Mesenchymal stem cell (in vitro differentiated cells and primary cell): ENCODE measurements at regions not wholly inside any gene's neighbourhood (a gene's known extent, or its start where the extent isn't known, plus 50 kb on each side); places are given as distances from the start of the nearest gene placed in this dataset.

Experiments used
- DNase-seq: peaks from one replicate; pipeline ENCODE4 v3.0.0-alpha.2; 2013
- H2AFZ ChIP-seq: one replicate; pipeline ENCODE4 v1.6.1; 2013; ENCODE audit warnings: low read depth, mild to moderate bottlenecking, control low read depth, inconsistent platforms, low read length, moderate library complexity
- H2AK5ac ChIP-seq: 2 replicates; pipeline ENCODE4 v1.6.1; 2013; ENCODE audit warnings: low read length, moderate library complexity, mild to moderate bottlenecking, inconsistent platforms; ENCODE audit not compliant: severe bottlenecking
- H2BK120ac ChIP-seq: one replicate; pipeline ENCODE4 v1.6.1; 2013; ENCODE audit warnings: low read depth, mild to moderate bottlenecking, inconsistent platforms, low read length, moderate library complexity
- H2BK12ac ChIP-seq, 2 experiments: one replicate each; pipeline ENCODE4 v1.6.1; 2013; ENCODE audit warnings: inconsistent platforms in 2 of 2, low read length in 2 of 2, mild to moderate bottlenecking in 2 of 2, moderate library complexity in 2 of 2, control low read depth in 1 of 2
- H2BK15ac ChIP-seq: one replicate; pipeline ENCODE4 v1.6.1; 2013; ENCODE audit warnings: mild to moderate bottlenecking, low read depth, inconsistent platforms; ENCODE audit not compliant: poor library complexity, severe bottlenecking
- H2BK5ac ChIP-seq: 2 replicates; pipeline ENCODE4 v1.6.1; 2013; ENCODE audit warnings: low read depth, mild to moderate bottlenecking, low read length, control low read depth, inconsistent platforms; ENCODE audit not compliant: poor library complexity, severe bottlenecking
- H3K14ac ChIP-seq, 2 experiments: one replicate each; pipeline ENCODE4 v1.6.1; 2013; ENCODE audit warnings: inconsistent platforms in 2 of 2, low read length in 2 of 2, control low read depth in 1 of 2, mild to moderate bottlenecking in 1 of 2, moderate library complexity in 1 of 2
- H3K18ac ChIP-seq, 2 experiments: one replicate each; pipeline ENCODE4 v1.6.1; 2013; ENCODE audit warnings: inconsistent platforms in 2 of 2, low read length in 2 of 2, control low read depth in 1 of 2, low read depth in 1 of 2, mild to moderate bottlenecking in 1 of 2
- H3K23ac ChIP-seq, 2 experiments: one replicate each; pipeline ENCODE4 v1.6.1; 2013; ENCODE audit warnings: inconsistent platforms in 2 of 2, low read length in 2 of 2, mild to moderate bottlenecking in 2 of 2, moderate library complexity in 2 of 2, control low read depth in 1 of 2
- H3K27ac ChIP-seq: 2 replicates; pipeline ENCODE4 v1.5.1; 2013; ENCODE audit warnings: mild to moderate bottlenecking, moderate library complexity, low read length, control low read depth, inconsistent platforms; ENCODE audit not compliant: poor library complexity, severe bottlenecking
- H3K27me3 ChIP-seq, 2 experiments: 2 replicates each; pipeline versions ENCODE4 v1.6.1 to v1.7.0; 2013; ENCODE audit warnings: low read length in 2 of 2, mild to moderate bottlenecking in 2 of 2, moderate library complexity in 2 of 2, control low read depth in 1 of 2, inconsistent platforms in 1 of 2; ENCODE audit not compliant: control insufficient read depth in 1 of 2, insufficient read depth in 1 of 2
- H3K36me3 ChIP-seq, 2 experiments: 2 replicates each; pipeline versions ENCODE4 v1.6.1 to v1.7.0; 2013; ENCODE audit warnings: low read length in 2 of 2, control low read depth in 1 of 2, inconsistent platforms in 1 of 2, low read depth in 1 of 2, mild to moderate bottlenecking in 1 of 2; ENCODE audit not compliant: insufficient read depth in 2 of 2, control insufficient read depth in 1 of 2
- H3K4ac ChIP-seq, 2 experiments: one replicate each; pipeline ENCODE4 v1.6.1; 2013; ENCODE audit warnings: inconsistent platforms in 2 of 2, low read length in 2 of 2, mild to moderate bottlenecking in 2 of 2, moderate library complexity in 2 of 2, control low read depth in 1 of 2, low read depth in 1 of 2
- H3K4me1 ChIP-seq: 2 replicates; pipeline ENCODE4 v1.6.1; 2013; ENCODE audit warnings: low read depth, low read length, control low read depth; ENCODE audit not compliant: control insufficient read depth, insufficient read depth
- H3K4me2 ChIP-seq: 2 replicates; pipeline ENCODE4 v1.6.1; 2013; ENCODE audit warnings: low read length, mild to moderate bottlenecking, inconsistent platforms; ENCODE audit not compliant: poor library complexity, severe bottlenecking
- H3K4me3 ChIP-seq, 2 experiments: 2 replicates each; pipeline versions ENCODE4 v1.5.1 to v1.7.0; 2013; ENCODE audit warnings: low read length in 2 of 2, mild to moderate bottlenecking in 2 of 2, control low read depth in 1 of 2, low read depth in 1 of 2; ENCODE audit not compliant: insufficient read depth in 1 of 2
- H3K79me1 ChIP-seq: replicated peaks from 2 replicates; pipeline ENCODE4 v1.6.1; 2013; ENCODE audit warnings: mild to moderate bottlenecking, control low read depth, low read length, inconsistent platforms; ENCODE audit not compliant: poor library complexity, severe bottlenecking
- H3K9ac ChIP-seq: 2 replicates; pipeline ENCODE4 v1.7.0; 2013; ENCODE audit warnings: mild to moderate bottlenecking, low read length, moderate library complexity
- H3K9me3 ChIP-seq: 2 replicates; pipeline ENCODE4 v1.7.0; 2013; ENCODE audit warnings: mild to moderate bottlenecking, low read length; ENCODE audit not compliant: control insufficient read depth
- H4K8ac ChIP-seq: one replicate; pipeline ENCODE4 v1.6.1; 2013; ENCODE audit warnings: inconsistent platforms, mild to moderate bottlenecking, low read length, moderate library complexity
- H4K91ac ChIP-seq: one replicate; pipeline ENCODE4 v1.6.1; 2013; ENCODE audit warnings: mild to moderate bottlenecking, low read length, inconsistent platforms
- whole genome bisulfite sequencing: methylation state at CpG from one replicate; pipeline ENCODE4 v1.1.7; 2013; ENCODE audit warnings: mixed read lengths; 5-methylcytosine and 5-hydroxymethylcytosine counted together

DNA sequence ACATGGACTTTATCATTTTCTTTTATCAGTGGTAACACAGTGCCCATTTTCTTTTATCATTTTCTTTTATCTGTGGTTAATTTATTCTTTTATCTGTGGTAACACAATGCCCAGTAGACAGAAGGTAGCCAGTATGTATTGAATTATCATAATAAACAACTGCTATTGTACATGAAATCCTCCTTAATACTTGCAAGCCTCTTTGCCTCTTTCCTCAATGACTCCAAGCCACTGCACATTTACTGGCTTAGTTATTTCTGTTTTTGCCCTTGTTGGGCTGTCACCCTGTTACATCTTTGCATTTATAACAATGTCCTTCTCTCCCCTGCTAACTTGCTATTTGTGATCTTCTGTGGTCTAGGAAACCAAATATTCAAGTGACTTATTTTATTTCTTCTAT, 345.0 kb downstream of the ATP23 start:
- no peak for DNase-seq
- no peak overlapping the region for H3K4me2 ChIP-seq
- H2BK15ac ChIP-seq, result no peak overlapping the region
- H3K27me3 ChIP-seq, result no peaks in the 10 kb centered on the region
- no peak overlapping the region for H4K91ac ChIP-seq
- no peak overlapping the region for H2BK12ac ChIP-seq
- no peaks in the 10 kb centered on the region for H3K36me3 ChIP-seq
- H3K4me1 ChIP-seq, result peaks cover 2% of the 10 kb centered on the region
- no peak overlapping the region for H2BK5ac ChIP-seq
- H3K23ac ChIP-seq, result no peak overlapping the region
- H3K4me3 ChIP-seq, result no peak overlapping the region
- H3K27ac ChIP-seq, result no peak overlapping the region
- no peak overlapping the region for H2AFZ ChIP-seq
- H3K9ac ChIP-seq, result no peak overlapping the region
- no peak overlapping the region for H4K8ac ChIP-seq
- H3K18ac ChIP-seq, result no peak overlapping the region
- no peak overlapping the region for H2BK120ac ChIP-seq
- no peak overlapping the region for H3K14ac ChIP-seq
- no peaks in the 10 kb centered on the region for H3K9me3 ChIP-seq
- no peak overlapping the region for H2AK5ac ChIP-seq
- no peaks in the 10 kb centered on the region for H3K79me1 ChIP-seq
- no peak overlapping the region for H3K4ac ChIP-seq

DNA sequence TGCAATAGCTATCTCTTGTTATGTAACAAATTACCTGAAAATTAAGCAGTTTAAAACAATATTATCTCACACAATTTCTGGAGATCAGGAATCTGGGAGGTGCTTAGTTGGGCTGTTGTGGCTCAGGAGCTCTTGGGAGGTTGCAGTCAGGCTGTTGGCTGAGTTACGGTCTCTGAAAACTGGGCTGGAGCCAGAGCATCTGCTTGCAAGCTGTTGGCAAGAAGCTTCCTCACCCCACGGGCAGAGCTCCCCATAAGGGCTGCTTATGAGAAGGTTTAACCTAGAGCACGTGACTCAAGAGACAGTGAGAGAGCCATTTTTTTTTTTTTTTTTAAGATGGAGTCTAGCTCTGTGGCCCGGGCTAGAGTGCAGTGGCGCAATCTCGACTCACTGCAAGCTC, 346.8 kb downstream of the ATP23 start:
- no peaks in the 10 kb centered on the region for H3K9me3 ChIP-seq
- H4K91ac ChIP-seq, result no peak overlapping the region
- no peak overlapping the region for H2BK15ac ChIP-seq
- H3K27me3 ChIP-seq, result no peaks in the 10 kb centered on the region
- no peak overlapping the region for H2BK120ac ChIP-seq
- H2AFZ ChIP-seq, result no peak overlapping the region
- WGBS, result 91% methylated on average over 6 of the region's 6 CpGs
- no peak overlapping the region for H3K9ac ChIP-seq
- no peak overlapping the region for H3K4me2 ChIP-seq
- no peaks in the 10 kb centered on the region for H3K36me3 ChIP-seq
- no peak for DNase-seq
- no peak overlapping the region for H3K23ac ChIP-seq
- H3K27ac ChIP-seq, result no peak overlapping the region
- no peak overlapping the region for H3K4ac ChIP-seq
- no peak overlapping the region for H2BK12ac ChIP-seq
- no peak overlapping the region for H4K8ac ChIP-seq
- H3K18ac ChIP-seq, result no peak overlapping the region
- H3K4me3 ChIP-seq, result no peak overlapping the region
- H3K79me1 ChIP-seq, result no peaks in the 10 kb centered on the region
- no peak overlapping the region for H2BK5ac ChIP-seq
- peaks cover 2% of the 10 kb centered on the region for H3K4me1 ChIP-seq
- H3K14ac ChIP-seq, result no peak overlapping the region
- H2AK5ac ChIP-seq, result no peak overlapping the region

DNA sequence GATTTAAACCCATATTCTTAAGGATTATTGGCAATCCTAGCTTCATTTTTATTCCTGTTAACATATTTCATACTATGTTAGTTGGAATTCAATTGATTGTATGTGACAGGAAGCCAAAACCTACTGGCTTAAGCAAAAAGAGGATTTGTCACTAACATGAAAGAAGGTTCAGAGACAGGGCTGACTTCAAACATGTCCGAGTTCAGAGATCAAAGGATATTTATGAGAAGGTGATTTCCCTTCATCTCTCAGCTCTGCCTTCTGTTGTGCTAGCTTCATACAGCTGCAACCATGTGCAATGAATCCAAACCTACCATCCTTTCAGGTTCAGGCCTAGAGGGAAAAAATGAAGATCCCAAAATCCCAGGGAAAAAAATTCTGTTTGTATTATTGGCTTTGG, 349.7 kb downstream of the ATP23 start:
- H3K4me2 ChIP-seq, result no peak overlapping the region
- no peak overlapping the region for H3K4me3 ChIP-seq
- WGBS, result no CpG with 5 or more reads among the region's 1 CpG
- no peak overlapping the region for H2AK5ac ChIP-seq
- no peak overlapping the region for H2BK120ac ChIP-seq
- no peak overlapping the region for H2BK12ac ChIP-seq
- H3K14ac ChIP-seq, result no peak overlapping the region
- no peak overlapping the region for H3K9ac ChIP-seq
- no peak overlapping the region for H4K91ac ChIP-seq
- no peak overlapping the region for H2BK5ac ChIP-seq
- H2AFZ ChIP-seq, result no peak overlapping the region
- H3K4ac ChIP-seq, result no peak overlapping the region
- no peaks in the 10 kb centered on the region for H3K9me3 ChIP-seq
- no peak overlapping the region for H4K8ac ChIP-seq
- no peaks in the 10 kb centered on the region for H3K79me1 ChIP-seq
- no peaks in the 10 kb centered on the region for H3K4me1 ChIP-seq
- no peak overlapping the region for H3K23ac ChIP-seq
- no peak overlapping the region for H3K18ac ChIP-seq
- H2BK15ac ChIP-seq, result no peak overlapping the region
- no peaks in the 10 kb centered on the region for H3K27me3 ChIP-seq
- no peaks in the 10 kb centered on the region for H3K36me3 ChIP-seq
- no peak overlapping the region for H3K27ac ChIP-seq
- DNase-seq, result no peak

DNA sequence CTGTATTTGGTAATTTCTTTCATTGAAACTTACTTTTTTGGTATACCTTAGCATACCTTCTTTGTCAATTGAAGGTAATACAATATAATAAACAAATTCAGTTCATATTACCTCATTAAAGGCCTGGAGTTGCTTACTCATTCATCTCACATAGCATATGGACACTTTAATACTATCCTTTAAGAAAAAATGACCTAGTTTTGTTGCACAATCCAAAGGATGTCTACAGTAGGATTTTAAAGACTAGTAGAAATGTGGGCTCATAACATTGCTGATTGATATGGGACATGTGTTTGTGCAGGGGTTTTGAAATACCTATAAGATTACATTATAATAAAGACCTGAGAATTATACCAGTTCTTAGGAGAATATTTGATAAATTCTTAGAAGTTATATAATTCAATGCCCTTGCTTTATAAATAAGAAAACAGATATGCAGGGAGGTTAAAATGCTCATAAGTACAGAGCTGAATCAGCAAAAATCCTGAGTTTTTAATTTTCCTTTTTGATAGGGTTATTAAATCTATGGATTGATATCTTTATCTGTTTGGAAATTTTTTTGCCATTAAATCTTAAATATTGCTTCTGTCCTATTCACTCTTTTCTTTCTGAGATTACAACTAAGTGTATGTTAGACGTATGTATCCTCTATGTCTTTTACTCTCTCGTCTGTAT, 352.1 kb downstream of the ATP23 start:
- no peaks in the 10 kb centered on the region for H3K79me1 ChIP-seq
- no peak overlapping the region for H3K4me2 ChIP-seq
- no peak overlapping the region for H4K8ac ChIP-seq
- no peak overlapping the region for H3K23ac ChIP-seq
- H2BK5ac ChIP-seq, result no peak overlapping the region
- no peak overlapping the region for H3K9ac ChIP-seq
- no peak overlapping the region for H3K27ac ChIP-seq
- H3K18ac ChIP-seq, result no peak overlapping the region
- H3K14ac ChIP-seq, result no peak overlapping the region
- H3K27me3 ChIP-seq, result no peaks in the 10 kb centered on the region
- no peak overlapping the region for H2BK12ac ChIP-seq
- WGBS, result no CpG with 5 or more reads among the region's 2 CpGs
- H3K36me3 ChIP-seq, result no peaks in the 10 kb centered on the region
- no peaks in the 10 kb centered on the region for H3K9me3 ChIP-seq
- DNase-seq, result no peak
- H2BK15ac ChIP-seq, result no peak overlapping the region
- H3K4me1 ChIP-seq, result no peaks in the 10 kb centered on the region
- H3K4ac ChIP-seq, result no peak overlapping the region
- no peak overlapping the region for H2AK5ac ChIP-seq
- no peak overlapping the region for H4K91ac ChIP-seq
- no peak overlapping the region for H3K4me3 ChIP-seq
- no peak overlapping the region for H2BK120ac ChIP-seq
- H2AFZ ChIP-seq, result no peak overlapping the region
